Iris pigment epithelial cell (primary cell): ENCODE measurements at regions not wholly inside any gene's neighbourhood (a gene's known extent, or its start where the extent isn't known, plus 50 kb on each side); places are given as distances from the start of the nearest gene placed in this dataset.

Experiments used
- DNase-seq: peaks from one replicate; pipeline ENCODE4 v3.0.0-alpha.2; 2011; ENCODE audit warnings: low read depth

- DNase-seq: no peak
These were observed 332.6 kb downstream of the SLC16A7 start for GRCh38 chr12:59928416-59928815.

GRCh38 chr12:59929110-59929509 lies 333.3 kb downstream of the SLC16A7 start:
- peak; percentile 63 for DNase-seq

GRCh38 chr12:59934486-59934885 lies 338.7 kb downstream of the SLC16A7 start:
- no peak for DNase-seq

DNA sequence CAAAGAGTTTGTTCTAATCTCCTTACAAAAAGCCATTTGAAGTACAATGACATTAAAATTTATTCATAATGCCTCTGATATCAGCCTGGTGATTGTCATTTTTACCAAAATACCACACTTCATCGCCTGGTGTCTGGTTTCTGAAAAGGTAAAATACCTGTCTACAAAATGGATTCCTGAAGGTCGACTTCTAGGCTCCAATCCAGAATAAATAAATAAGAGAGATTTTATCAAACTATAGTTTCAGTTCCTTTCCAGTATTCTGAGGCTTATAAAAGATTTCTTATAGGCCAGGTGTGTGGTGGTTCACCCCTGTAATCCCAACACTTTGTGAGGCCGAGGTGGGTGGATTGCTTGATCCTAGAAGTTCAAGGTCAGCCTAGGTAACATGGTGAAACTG lies 340.7 kb downstream of the SLC16A7 start:
- DNase-seq: no peak

DNA sequence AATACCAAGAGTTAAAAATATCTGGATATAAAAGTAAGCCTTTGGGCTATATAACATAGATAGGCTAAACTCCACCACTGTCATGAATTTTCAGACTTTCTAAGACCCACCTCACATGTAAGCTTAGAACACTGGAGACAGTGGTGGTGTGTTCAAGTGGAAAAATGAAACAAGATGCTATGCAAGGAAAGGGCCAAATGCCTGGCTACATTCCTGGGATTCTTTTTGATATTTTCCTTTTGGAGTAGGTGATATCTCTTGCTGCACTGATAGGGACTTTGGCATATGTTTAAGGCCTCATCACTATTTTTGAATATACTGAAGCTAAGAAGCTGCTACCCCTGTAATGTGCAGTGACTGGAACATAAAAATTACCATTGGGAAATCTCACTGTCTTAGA lies 341.3 kb downstream of the SLC16A7 start:
- peak; percentile 23 for DNase-seq

GRCh38 chr12:59938190-59938962 lies 342.5 kb downstream of the SLC16A7 start:
- no peak for DNase-seq

DNA sequence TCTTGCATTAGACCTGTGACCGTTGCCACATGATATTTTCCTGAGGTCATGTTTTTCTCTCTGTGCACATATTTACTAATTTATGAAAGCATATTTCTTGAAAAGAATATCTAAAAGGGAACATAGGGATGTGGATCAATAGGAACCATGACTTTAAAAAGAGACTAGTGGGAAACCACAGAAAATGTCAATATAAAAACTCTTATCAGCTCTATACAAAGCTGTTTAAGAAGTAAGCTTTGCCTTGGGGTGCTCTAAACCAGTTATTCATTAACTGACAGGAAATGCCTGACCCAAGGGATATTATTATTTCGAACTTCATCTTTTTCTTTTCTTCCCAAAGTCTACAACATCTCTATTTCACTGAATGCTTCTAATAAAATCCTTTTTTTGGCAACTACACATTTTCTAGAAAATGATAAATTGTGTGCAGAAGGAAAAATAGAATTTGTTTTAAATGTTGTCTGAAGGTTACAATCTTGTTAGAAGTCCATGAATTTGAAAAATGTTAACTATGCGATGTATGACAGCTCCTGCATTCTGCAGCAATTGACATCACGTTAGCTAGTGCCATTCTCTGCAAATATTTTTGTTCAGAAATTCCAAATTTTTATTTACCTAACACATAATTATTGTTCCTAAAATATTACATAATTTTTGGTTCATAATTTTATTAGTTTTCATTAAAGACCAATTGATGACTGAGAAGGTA lies 345.0 kb downstream of the SLC16A7 start:
- DNase-seq: peak; percentile 20

- DNase-seq: no peak
These were observed 345.6 kb downstream of the SLC16A7 start for GRCh38 chr12:59941461-59941860.

GRCh38 chr12:59944177-59944576 lies 348.3 kb downstream of the SLC16A7 start:
- DNase-seq: no peak

DNA sequence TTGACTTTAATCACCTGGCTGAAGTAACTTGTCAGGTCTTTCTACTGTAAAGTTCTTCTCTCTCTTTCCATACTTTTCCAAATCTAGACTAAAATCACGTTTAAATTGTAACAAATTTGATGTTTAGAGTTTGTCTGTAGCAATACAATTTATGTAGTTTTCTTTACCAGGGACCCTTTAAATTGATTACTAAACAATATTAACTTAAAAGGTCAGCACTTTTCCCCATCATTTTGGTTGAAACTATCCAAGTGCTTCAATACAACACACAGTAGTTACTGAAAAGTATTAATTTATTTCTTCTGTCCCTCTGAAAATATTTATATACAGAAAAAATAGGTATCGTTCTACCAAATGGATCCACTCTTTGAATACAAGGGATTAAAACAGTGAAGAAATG lies 350.8 kb downstream of the SLC16A7 start:
- DNase-seq: no peak

DNA sequence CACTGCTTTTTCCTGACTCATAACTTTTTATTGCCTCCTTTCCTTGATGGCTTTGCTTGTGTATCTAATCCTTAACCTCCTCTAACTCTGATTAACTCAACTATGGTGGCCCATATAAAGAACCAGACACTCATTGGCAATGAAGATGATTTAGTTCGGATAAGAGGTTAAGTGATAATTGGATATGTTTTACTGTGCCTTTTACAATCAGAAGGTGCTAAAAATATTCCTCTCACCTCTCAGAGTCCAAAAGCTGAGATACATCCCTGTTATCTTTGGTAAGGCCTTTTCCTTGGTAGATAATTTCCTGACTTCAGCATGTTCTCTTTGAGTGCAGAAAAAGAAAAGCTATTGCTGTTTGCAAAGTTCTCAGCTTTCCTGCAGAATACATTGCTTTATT lies 367.7 kb downstream of the SLC16A7 start:
- DNase-seq: no peak

GRCh38 chr12:59972905-59973304 lies 377.1 kb downstream of the SLC16A7 start:
- peak; percentile 84 for DNase-seq

GRCh38 chr12:59973515-59973914 lies 377.7 kb downstream of the SLC16A7 start:
- DNase-seq: peak; percentile 81

GRCh38 chr12:59977779-59978178 lies 381.9 kb downstream of the SLC16A7 start:
- peak; percentile 48 for DNase-seq

- peak; percentile 46 for DNase-seq
These were observed 384.6 kb downstream of the SLC16A7 start for GRCh38 chr12:59980476-59980875.

DNA sequence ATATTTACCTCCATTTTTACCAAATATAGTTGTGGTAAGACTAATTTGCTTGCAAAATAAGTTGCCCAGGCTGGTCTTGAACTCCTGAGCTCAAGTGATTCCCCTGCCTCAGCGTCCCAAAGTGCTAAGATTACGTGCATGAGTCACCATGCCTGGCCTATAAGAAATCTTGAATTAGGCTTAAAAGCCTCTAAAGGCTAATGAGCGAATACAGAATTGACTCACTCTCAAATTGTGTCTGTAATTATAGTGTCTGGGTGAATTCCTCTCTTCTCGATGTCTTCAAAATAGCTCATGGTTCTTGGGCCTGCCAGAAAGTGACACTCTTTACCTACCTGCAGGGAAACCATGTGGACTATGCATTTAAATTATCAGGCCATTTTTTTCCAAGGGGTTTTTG lies 403.5 kb downstream of the SLC16A7 start:
- no peak for DNase-seq

DNA sequence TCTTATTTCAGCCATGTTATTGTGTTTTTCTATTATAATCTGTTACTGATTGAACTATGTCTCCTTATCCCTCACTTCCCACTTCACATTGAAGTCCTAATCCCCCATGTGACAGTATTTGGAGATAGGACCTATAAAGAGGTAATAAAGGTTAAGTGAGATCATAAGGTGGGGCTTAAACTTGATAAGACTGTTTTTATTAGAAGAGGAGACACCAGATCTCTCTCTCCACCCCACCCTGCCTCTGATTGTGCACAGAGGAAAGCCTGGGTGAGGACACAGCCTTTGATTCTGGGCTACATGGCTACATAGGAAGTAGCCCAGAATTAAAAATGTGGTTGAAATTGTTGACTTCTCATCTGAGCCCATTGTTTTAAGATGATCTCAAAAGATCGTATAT lies 414.7 kb downstream of the SLC16A7 start:
- DNase-seq: no peak

- DNase-seq: no peak
These were observed 416.8 kb downstream of the SLC16A7 start for GRCh38 chr12:60012659-60013058.

GRCh38 chr12:60014436-60014835 lies 418.6 kb downstream of the SLC16A7 start:
- DNase-seq: no peak

GRCh38 chr12:60020068-60020467 lies 424.2 kb downstream of the SLC16A7 start:
- DNase-seq: no peak

DNA sequence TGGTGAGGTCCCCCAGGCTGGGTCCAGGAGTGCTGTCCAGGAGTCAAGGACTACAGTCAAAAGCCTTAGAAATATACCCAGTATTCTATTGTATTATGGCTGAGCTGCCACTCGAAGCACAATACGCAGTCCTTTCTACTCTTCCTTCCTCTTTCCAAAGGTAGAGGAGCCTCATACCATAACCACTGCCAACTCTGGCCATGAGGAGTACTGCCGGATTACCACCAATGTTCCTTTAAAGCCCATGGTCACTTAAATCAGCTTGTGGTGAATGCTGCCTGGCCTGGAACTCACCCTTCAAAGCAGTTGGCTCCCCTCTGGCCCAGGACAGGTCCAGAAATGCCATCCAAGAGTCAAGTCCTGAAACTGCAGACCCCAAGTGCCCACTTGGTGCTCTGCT lies 425.4 kb downstream of the SLC16A7 start:
- no peak for DNase-seq

- no peak for DNase-seq
These were observed 431.4 kb downstream of the SLC16A7 start for GRCh38 chr12:60027266-60027665.

DNA sequence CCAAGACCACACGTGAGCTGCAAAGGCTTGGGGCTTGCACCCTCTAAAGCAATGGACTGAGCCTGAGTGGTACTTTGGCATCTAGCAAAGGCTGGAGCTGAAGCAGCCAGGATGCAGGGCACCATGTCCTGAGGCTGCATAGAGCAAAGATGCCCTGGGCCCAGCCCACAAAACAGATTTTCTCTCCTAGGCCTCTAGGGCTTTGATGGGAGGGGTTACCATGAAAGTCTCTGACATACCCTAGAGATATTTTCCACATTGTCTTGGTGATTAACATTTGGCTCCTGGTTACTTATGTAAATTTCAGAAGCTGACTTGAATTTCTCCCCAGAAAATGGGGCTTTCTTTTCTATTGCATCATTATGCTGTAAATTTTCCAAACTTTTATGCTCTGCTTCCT lies 438.3 kb downstream of the SLC16A7 start:
- no peak for DNase-seq

DNA sequence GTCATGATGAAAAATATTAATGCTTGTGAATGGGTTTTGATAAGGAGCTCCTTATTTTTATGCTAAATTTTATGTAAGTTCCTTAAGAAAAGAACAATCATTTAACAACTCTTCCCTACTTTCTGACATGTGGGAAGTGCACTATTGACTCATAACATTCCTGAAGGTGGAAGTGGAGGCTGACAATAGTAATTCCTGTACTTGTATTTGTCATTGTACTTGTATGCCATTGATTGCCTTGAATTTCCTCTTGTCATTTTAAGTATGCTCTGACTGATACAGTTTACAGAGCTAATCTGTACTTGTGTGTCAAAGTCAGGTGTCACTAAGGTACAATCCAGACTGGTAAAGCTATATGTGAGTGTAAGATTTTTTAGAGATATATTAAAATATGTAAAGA lies 440.0 kb downstream of the SLC16A7 start:
- peak; percentile 23 for DNase-seq
